DND-41 (cell line): ENCODE measurements at regions not wholly inside any gene's neighbourhood (a gene's known extent, or its start where the extent isn't known, plus 50 kb on each side); places are given as distances from the start of the nearest gene placed in this dataset.
"Not testable (repeated sequence)": the region's sequence is repeated elsewhere in the genome, so short reads cannot be mapped to it uniquely, and the experiment has no call there.

Experiments used
- ATAC-seq: fragments of 200-7000 bp; cut with Tn5 transposase; 3 replicates; pipeline ENCODE4 v1.9.1; 2021; ENCODE audit warnings: low read depth; ENCODE audit not compliant: insufficient read depth
- DNase-seq: peaks from one replicate; pipeline ENCODE4 v3.0.0-alpha.2; 2020
- H2AFZ ChIP-seq: 2 replicates; pipeline ENCODE4 v1.6.0; 2012; ENCODE audit warnings: low read depth, low read length
- H3K27ac ChIP-seq: 2 replicates; pipeline ENCODE4 v1.5.1; 2012; ENCODE audit warnings: low read length, inconsistent platforms
- H3K27me3 ChIP-seq: fragments of 200-600 bp; sonication (generic); 2 replicates; pipeline ENCODE4 v1.6.0; 2012; ENCODE audit warnings: low read length, mild to moderate bottlenecking, inconsistent platforms; ENCODE audit not compliant: insufficient read depth, poor library complexity
- H3K36me3 ChIP-seq: 2 replicates; pipeline ENCODE4 v1.5.1; 2012; ENCODE audit warnings: low read length, inconsistent platforms; ENCODE audit not compliant: insufficient read depth
- H3K4me1 ChIP-seq: 2 replicates; pipeline ENCODE4 v1.5.1; 2012; ENCODE audit warnings: mild to moderate bottlenecking, low read length; ENCODE audit not compliant: insufficient read depth
- H3K4me2 ChIP-seq: 2 replicates; pipeline ENCODE4 v1.6.0; 2012; ENCODE audit warnings: mild to moderate bottlenecking, moderate library complexity, low read length, inconsistent platforms; ENCODE audit not compliant: insufficient read depth
- H3K4me3 ChIP-seq, 2 experiments: fragments of 200-600 bp in 1 of 2; shearing (Covaris generic) in 1 of 2; 2 replicates each; pipeline ENCODE4 v1.5.1; 2012 to 2016; ENCODE audit warnings: inconsistent platforms in 2 of 2, low read length in 2 of 2, mild to moderate bottlenecking in 2 of 2, low read depth in 1 of 2, moderate library complexity in 1 of 2
- H3K79me2 ChIP-seq: 2 replicates; pipeline ENCODE4 v1.6.0; 2012; ENCODE audit warnings: low read length, inconsistent platforms; ENCODE audit not compliant: insufficient read depth
- H3K9ac ChIP-seq: 2 replicates; pipeline ENCODE4 v1.6.0; 2012; ENCODE audit warnings: low read depth, mild to moderate bottlenecking, inconsistent platforms, low read length, moderate library complexity
- H3K9me3 ChIP-seq: 2 replicates; pipeline ENCODE4 v1.5.1; 2012; ENCODE audit warnings: low read length, moderate library complexity, mild to moderate bottlenecking, inconsistent platforms; ENCODE audit not compliant: insufficient read depth, severe bottlenecking
- H4K20me1 ChIP-seq: 2 replicates; pipeline ENCODE4 v1.6.0; 2012; ENCODE audit warnings: low read length; ENCODE audit not compliant: insufficient read depth
- CTCF ChIP-seq: IDR thresholded peaks from 2 replicates; pipeline ENCODE4 v1.5.1; 2012; ENCODE audit warnings: borderline replicate concordance, low read length, moderate library complexity, mild to moderate bottlenecking; ENCODE audit not compliant: poor library complexity, severe bottlenecking; ENCODE audit errors: extremely low read depth
- EZH2 ChIP-seq: IDR thresholded peaks from 3 replicates; pipeline ENCODE4 v1.6.1; 2012; ENCODE audit warnings: borderline replicate concordance, low read depth, mild to moderate bottlenecking, moderate library complexity, low read length, inconsistent platforms; ENCODE audit not compliant: severe bottlenecking

GRCh38 chr18:59072727-59073421 lies 66.8 kb upstream of the SEC11C start:
- Histone ChIP-seq H3K27me3 (peaks cover 3% of the 10 kb centered on the region), H3K36me3 (no peaks in the 10 kb centered on the region), H3K27ac (no peak overlapping the region), H2AFZ (no peak overlapping the region), H3K4me2 (no peak overlapping the region), H3K9me3 (no peaks in the 10 kb centered on the region), H3K9ac (no peak overlapping the region), H3K4me3 (no peak overlapping the region), H4K20me1 (no peaks in the 10 kb centered on the region), H3K4me1 (no peaks in the 10 kb centered on the region), H3K79me2 (no peaks in the 10 kb centered on the region)
- TF ChIP-seq EZH2: no peak
- no peak for ATAC-seq
- DNase-seq: no peak

GRCh38 chr18:59075923-59076322 lies 63.8 kb upstream of the SEC11C start:
- ATAC-seq (no peak), DNase-seq (no peak)
- H2AFZ ChIP-seq: no peak overlapping the region
- H3K4me3 ChIP-seq: no peak overlapping the region
- no peak overlapping the region for H3K27ac ChIP-seq
- TF ChIP-seq EZH2 (no peak), CTCF (no peak)
- H3K9me3 ChIP-seq: no peaks in the 10 kb centered on the region
- H3K27me3 ChIP-seq: peaks cover 9% of the 10 kb centered on the region
- no peak overlapping the region for H3K9ac ChIP-seq
- H3K36me3 ChIP-seq: no peaks in the 10 kb centered on the region
- no peaks in the 10 kb centered on the region for H3K79me2 ChIP-seq
- H3K4me2 ChIP-seq: no peak overlapping the region
- no peaks in the 10 kb centered on the region for H4K20me1 ChIP-seq
- H3K4me1 ChIP-seq: no peaks in the 10 kb centered on the region

GRCh38 chr18:59079264-59079663 lies 60.4 kb upstream of the SEC11C start:
- TF ChIP-seq EZH2 (no peak), CTCF (no peak)
- Histone ChIP-seq H3K27ac (no peak overlapping the region), H3K4me2 (no peak overlapping the region), H3K4me1 (no peaks in the 10 kb centered on the region), H2AFZ (no peak overlapping the region), H3K36me3 (no peaks in the 10 kb centered on the region), H3K79me2 (no peaks in the 10 kb centered on the region), H3K9me3 (no peaks in the 10 kb centered on the region), H3K27me3 (peaks cover 9% of the 10 kb centered on the region), H3K4me3 (no peak overlapping the region), H3K9ac (no peak overlapping the region), H4K20me1 (no peaks in the 10 kb centered on the region)
- no peak for DNase-seq
- ATAC-seq: no peak

GRCh38 chr18:59079687-59080501 lies 59.8 kb upstream of the SEC11C start:
- H2AFZ ChIP-seq, H3K4me2 ChIP-seq, ATAC-seq: not testable (repeated sequence)

More at GRCh38 chr18:59079687-59080501, 59.8 kb upstream of the SEC11C start:
- H3K4me3 ChIP-seq, H3K4me1 ChIP-seq, DNase-seq, H3K27ac ChIP-seq, H4K20me1 ChIP-seq, H3K9me3 ChIP-seq, H3K9ac ChIP-seq, H3K36me3 ChIP-seq, H3K79me2 ChIP-seq, H3K27me3 ChIP-seq: not testable (repeated sequence)
